ENCODE measurements at regions not wholly inside any gene's neighbourhood (a gene's known extent, or its start where the extent isn't known, plus 50 kb on each side); places are given as distances from the start of the nearest gene placed in this dataset.

GRCh38 chr13:60286707-60287106, 110.3 kb upstream of the TDRD3 start:
- DNase-seq (ENCODE audit: low spot score), result no peak

GRCh38 chr13:60288569-60288968, 108.5 kb upstream of the TDRD3 start:
- DNase-seq (ENCODE audit: low spot score), result no peak

- DNase-seq (ENCODE audit: low spot score), result no peak
Observed at GRCh38 chr13:60303166-60303565, 93.9 kb upstream of the TDRD3 start.

- no peak for DNase-seq (ENCODE audit: low spot score)
Observed at GRCh38 chr13:60311527-60311926, 85.5 kb upstream of the TDRD3 start.

GRCh38 chr13:60312851-60313505, 84.0 kb upstream of the TDRD3 start:
- DNase-seq (ENCODE audit: low spot score), result no peak

GRCh38 chr13:60318186-60318585, 78.8 kb upstream of the TDRD3 start:
- DNase-seq (ENCODE audit: low spot score), result no peak

GRCh38 chr13:60324131-60324530, 72.9 kb upstream of the TDRD3 start:
- DNase-seq (ENCODE audit: low spot score), result no peak

- DNase-seq (ENCODE audit: low spot score), result no peak
Observed at GRCh38 chr13:60326273-60326672, 70.7 kb upstream of the TDRD3 start.

- DNase-seq (ENCODE audit: low spot score), result no peak
Observed at GRCh38 chr13:60327511-60327910, 69.5 kb upstream of the TDRD3 start.

- no peak for DNase-seq (ENCODE audit: low spot score)
Observed at GRCh38 chr13:60328073-60328472, 68.9 kb upstream of the TDRD3 start.

GRCh38 chr13:60329221-60329923, 67.6 kb upstream of the TDRD3 start:
- DNase-seq (ENCODE audit: low spot score), result peak; percentile 62

- no peak for DNase-seq (ENCODE audit: low spot score)
Observed at GRCh38 chr13:60331249-60332012, 65.6 kb upstream of the TDRD3 start.

GRCh38 chr13:60332682-60333081, 64.3 kb upstream of the TDRD3 start:
- no peak for DNase-seq (ENCODE audit: low spot score)

- DNase-seq (ENCODE audit: low spot score), result no peak
Observed at GRCh38 chr13:60334310-60334709, 62.7 kb upstream of the TDRD3 start.

- DNase-seq (ENCODE audit: low spot score), result no peak
Observed at GRCh38 chr13:60335531-60335930, 61.5 kb upstream of the TDRD3 start.

GRCh38 chr13:60338754-60339153, 58.3 kb upstream of the TDRD3 start:
- DNase-seq (ENCODE audit: low spot score), result no peak

- DNase-seq (ENCODE audit: low spot score), result no peak
Observed at GRCh38 chr13:60343978-60344377, 53.0 kb upstream of the TDRD3 start.

GRCh38 chr13:60347174-60347573, 49.8 kb upstream of the TDRD3 start:
- no peak for DNase-seq (ENCODE audit: low spot score)

Data from ecto neural progenitor cell (in vitro differentiated cells).